SK-N-SH treated with all-trans-retinoic acid at 6 μM for 48 hours (cell line): ENCODE measurements at regions not wholly inside any gene's neighbourhood (a gene's known extent, or its start where the extent isn't known, plus 50 kb on each side); places are given as distances from the start of the nearest gene placed in this dataset.

Experiments
- RARB ChIP-seq: fragments of 250-450 bp; sonication (Bioruptor Pico); IDR thresholded peaks from 2 replicates; pipeline ENCODE4 v1.8.0; 2021; ENCODE audit warnings: mild to moderate bottlenecking, moderate library complexity
- ZNF70 ChIP-seq: fragments of 450-650 bp; formaldehyde crosslinking; IDR thresholded peaks from 2 replicates; pipeline ENCODE4 v1.5.0; 2020; ENCODE audit warnings: mild to moderate bottlenecking, moderate library complexity

DNA sequence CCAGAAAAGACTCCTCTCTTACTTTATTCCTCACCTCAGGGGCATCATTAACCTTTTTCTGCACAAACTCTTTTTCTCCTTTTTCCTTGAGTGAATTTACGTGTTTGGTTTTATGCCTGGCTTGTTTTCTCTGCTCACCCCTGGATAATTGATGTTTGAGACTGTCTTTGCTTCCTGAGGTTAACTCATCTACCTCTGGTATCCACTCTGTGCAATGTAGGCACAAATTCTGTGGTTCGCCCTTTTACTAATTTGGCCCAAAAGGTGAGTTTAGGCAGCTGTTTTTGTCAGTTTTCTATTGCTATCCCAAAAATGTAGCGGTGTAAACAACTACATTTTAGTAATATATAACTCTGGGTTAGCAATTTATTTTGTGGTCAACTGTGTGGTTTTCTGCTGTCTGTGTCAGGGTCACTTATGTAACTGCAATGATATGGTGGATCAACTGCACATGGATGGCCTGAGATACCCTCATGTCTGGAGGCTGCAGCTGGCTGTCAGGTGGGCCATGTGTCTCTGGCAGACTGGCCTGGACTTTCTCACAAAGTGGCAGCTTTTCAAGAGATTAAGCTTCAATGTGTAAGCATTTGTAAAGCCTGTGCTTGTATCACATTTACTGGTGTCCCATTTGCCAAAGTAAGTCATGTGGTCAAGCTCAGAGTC lies 329.7 kb downstream of the FSIP2 start:
- no peak for TF ChIP-seq ZNF70
- no peak for TF ChIP-seq RARB (CRISPR knock-in tag)
